ENCODE measurements at regions not wholly inside any gene's neighbourhood (a gene's known extent, or its start where the extent isn't known, plus 50 kb on each side); places are given as distances from the start of the nearest gene placed in this dataset. TPM values are rescaled to one million over a fixed set of nuclear protein-coding genes. Genes with fewer than 3 reads are reported as not detected.
"Not testable (repeated sequence)": the region's sequence is repeated elsewhere in the genome, so short reads cannot be mapped to it uniquely, and the experiment has no call there.

DNA sequence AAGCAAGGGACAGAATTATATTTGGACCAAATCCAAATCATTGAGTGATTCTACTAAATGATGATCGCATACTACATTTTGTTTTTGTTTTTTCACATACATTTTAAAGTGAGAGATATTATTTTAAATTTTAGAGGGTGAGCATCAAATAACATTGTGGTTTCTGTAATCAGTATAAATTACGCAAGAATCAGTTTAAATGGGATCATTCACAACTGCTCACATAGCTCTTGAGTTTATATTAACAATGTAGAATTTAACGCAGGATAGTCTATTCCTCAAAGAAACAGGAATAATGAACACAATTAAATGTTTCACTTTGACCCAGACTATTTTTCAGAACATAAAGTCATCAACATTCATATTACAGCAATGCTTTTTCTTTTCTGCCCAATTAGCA is 51.2 kb upstream of the PDPR start:
- H3K9ac ChIP-seq (ENCODE audit: control insufficient read depth, insufficient read depth, low read length); H3K36me3 ChIP-seq (ENCODE audit: control insufficient read depth in 2 of 2, insufficient read depth in 2 of 2, low read length in 1 of 2); H3K4me3 ChIP-seq; SMC1A ChIA-PET (ENCODE audit: uncharacterized antibody, unreplicated experiment); H4K20me1 ChIP-seq (ENCODE audit: control insufficient read depth, insufficient read depth); intact Hi-C loops (cut with micrococcal nuclease; ENCODE audit: unreplicated experiment); RAD21 ChIA-PET (ENCODE audit: unreplicated experiment); H2AFZ ChIP-seq (ENCODE audit: control insufficient read depth, low read depth, low read length); H3K27ac ChIP-seq (ENCODE audit: control insufficient read depth, insufficient read depth); H3K27me3 ChIP-seq (replicated peaks in 1 of 2; ENCODE audit: control insufficient read depth in 2 of 2, insufficient read depth in 2 of 2, low read length in 1 of 2); H3K9me3 ChIP-seq (replicated peaks; ENCODE audit: control insufficient read depth, insufficient read depth, low read length); FAIRE-seq; POLR2A ChIA-PET; H3K79me2 ChIP-seq (ENCODE audit: control insufficient read depth, insufficient read depth, low read length); in situ Hi-C loops (cut with MboI); H3K4me1 ChIP-seq (ENCODE audit: control insufficient read depth, insufficient read depth, low read length); CTCF ChIA-PET; DNase-seq (ENCODE audit: low read depth, low spot score); BruUV-seq (replicated peaks); H3K4me2 ChIP-seq (ENCODE audit: control insufficient read depth, insufficient read depth); ATAC-seq: not testable (repeated sequence)
- WGBS (ENCODE audit: insufficient coverage, insufficient replicate concordance, low lambda C conversion rate, missing lambda C conversion rate), result 79% methylated on average over 3 of the region's 3 CpGs

Small RNA genes in the stretch of these regions (microRNA-seq; reads per million reads assigned to microRNA genes)
- not detected for gene MIR1972-2

Small RNA genes in the stretch of these regions (small RNA-seq; reads per million reads assigned to genes)
- not detected for gene MIR1972-2

All from GM12878 (cell line).